Stimulated activated CD8-positive, alpha-beta memory T cell treated with anti-CD3 and anti-CD28 coated beads, Interleukin-15, amount 100 ng/mL, for 48 hours (primary cell): ENCODE measurements at regions not wholly inside any gene's neighbourhood (a gene's known extent, or its start where the extent isn't known, plus 50 kb on each side); places are given as distances from the start of the nearest gene placed in this dataset.

Experiments
- DNase-seq, 2 donors: peaks; one replicate each; pipeline ENCODE4 v3.0.0-alpha.2; 2020; ENCODE audit warnings: low read depth in 2 of 2

GRCh38 chr18:41459656-41460055 is 495.4 kb upstream of the PIK3C3 start:
- no peak for DNase-seq

DNA sequence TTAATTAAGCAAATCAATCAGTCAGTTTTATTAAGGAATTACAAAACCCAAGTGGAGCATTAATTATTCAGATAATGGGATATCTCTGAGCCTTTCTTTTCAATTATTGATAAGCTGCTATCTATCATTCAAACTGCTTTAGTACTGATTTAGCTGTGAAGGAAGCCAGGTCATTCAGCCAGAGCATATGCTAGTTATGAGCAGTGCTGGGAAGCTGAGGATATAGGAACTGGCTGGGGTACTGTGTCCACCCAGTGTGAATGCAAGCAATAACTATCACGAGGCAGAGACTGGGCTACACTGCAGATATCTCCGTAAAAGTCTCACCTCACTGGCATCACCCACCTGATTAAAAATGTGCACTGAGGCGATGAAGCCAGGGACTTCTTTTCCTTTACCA is 496.7 kb upstream of the PIK3C3 start:
- DNase-seq = no peak

GRCh38 chr18:41457765-41458326 is 497.2 kb upstream of the PIK3C3 start:
- no peak for DNase-seq

DNA sequence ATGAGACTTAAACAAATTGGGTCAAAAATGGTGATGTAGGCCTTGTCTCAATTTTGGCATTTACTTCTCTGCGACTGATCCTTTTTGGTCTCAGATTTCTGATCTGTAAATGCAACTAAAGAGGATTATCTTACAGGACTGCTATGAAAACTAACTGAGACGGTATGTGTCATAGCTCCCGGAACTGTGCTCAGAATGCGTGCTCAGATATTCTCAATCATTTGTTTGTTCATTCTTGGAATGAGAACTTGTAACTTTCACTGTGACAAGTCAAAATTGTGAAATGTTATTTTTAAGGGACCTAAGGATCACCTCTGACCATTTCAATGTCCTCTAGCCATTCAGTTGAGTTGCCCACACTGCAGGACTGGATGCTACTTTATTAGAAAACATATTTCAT is 498.2 kb upstream of the PIK3C3 start:
- DNase-seq = no peak

- DNase-seq = no peak
Observed at GRCh38 chr18:41449612-41450011, 505.4 kb upstream of the PIK3C3 start.

- no peak for DNase-seq
Observed at GRCh38 chr18:41444943-41445342, 510.1 kb upstream of the PIK3C3 start.

DNA sequence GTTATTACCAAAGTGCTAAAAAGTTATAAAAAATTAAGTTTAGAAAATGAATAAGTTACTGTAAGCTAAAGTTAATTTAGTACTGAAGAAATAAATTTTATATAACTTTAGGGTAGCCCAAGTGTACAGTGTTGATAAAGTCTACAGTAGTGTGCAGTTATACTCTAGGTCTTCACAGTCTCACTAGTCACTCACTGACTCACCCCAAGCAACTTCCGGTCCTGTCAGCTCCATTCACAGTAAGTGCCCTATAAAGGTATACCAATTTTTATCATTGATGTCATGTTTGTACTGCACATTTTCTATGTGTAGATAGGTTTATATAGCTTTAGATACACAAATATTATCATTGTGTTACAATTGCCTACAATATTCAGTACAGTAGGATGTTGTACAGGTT is 518.3 kb upstream of the PIK3C3 start:
- DNase-seq = no peak

- DNase-seq = no peak
Observed at GRCh38 chr18:41418598-41418997, 536.4 kb upstream of the PIK3C3 start.

GRCh38 chr18:41416044-41416443 is 539.0 kb upstream of the PIK3C3 start:
- no peak for DNase-seq

DNA sequence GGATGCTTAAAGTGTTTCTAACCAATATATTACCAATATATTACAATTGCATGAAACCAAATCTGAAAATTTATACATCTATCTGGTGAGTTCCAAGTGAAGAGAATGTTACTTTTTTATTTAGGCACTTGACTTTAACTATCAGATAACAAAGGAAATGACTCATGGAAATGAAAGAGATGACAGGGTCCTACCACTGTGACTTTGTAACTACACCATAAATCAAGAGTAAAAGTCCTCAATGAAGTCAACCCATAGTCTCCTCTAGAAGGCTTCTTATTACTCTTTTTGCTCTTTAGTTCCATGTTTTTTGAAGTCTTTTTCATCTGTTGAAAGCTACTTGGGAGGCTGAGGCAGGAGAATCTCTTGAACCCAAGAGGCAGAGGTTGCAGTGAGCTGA is 545.0 kb upstream of the PIK3C3 start:
- DNase-seq = no peak

- DNase-seq = no peak
Observed at GRCh38 chr18:41406834-41407233, 548.2 kb upstream of the PIK3C3 start.

- no peak for DNase-seq
Observed at GRCh38 chr18:41396861-41397260, 558.2 kb upstream of the PIK3C3 start.

DNA sequence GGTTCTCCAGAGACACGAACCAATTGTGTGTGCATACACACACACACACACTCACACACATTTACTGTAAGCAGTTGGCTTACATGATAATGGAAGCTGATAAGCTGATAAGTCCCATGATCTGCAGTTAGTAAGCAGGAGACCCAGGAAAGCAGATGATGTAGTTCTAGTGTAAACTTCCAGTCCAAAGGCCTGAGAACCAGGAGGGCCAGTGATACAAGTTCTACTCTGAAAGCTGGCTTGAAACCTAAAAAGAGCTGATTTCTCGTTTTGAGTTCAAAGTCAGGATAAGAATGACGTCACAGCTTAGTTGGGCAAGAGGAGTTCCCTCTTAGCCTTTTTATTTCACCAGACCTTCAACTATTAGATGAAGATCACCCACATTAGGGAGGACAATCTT is 558.8 kb upstream of the PIK3C3 start:
- no peak for DNase-seq

DNA sequence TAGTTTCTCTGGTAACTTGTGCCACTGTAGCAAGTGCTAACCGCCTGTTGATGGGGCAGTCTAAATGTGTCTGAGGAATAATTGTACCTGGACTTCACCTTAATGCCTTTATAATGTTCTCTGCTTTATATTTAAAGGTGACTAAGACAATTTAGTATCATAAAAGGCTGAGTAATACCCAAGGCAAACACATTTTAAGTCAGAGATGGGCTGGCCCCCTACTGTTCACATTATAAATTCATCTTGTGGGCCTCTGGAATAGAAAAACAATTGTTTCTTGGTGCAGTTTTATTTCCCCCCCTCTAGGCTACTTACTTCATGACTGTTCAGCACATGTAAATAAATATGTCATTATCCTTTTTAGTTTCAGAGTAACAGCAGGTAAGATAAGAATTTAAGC is 559.3 kb upstream of the PIK3C3 start:
- no peak for DNase-seq

- DNase-seq = no peak
Observed at GRCh38 chr18:41391616-41392595, 563.1 kb upstream of the PIK3C3 start.

DNA sequence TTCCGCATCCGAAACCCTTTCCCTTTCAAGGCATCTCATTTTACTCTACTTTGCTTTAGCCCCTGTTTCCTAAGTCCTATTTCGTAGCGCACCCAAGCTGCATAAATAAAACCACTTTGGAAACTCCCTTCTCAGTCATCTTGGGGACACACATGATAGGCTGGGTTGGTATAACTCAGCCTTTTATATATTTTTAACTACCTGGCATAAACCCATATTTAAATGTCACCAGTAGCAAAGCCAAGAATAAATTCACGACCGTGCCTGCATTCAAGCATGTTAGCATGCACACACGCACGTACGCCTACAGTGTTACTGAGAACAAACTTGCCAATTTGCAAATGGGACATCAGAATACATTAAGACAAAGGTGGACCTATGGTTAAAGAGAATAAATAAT is 564.7 kb upstream of the PIK3C3 start:
- DNase-seq = no peak

GRCh38 chr18:41378598-41378997 is 576.4 kb upstream of the PIK3C3 start:
- DNase-seq = no peak

DNA sequence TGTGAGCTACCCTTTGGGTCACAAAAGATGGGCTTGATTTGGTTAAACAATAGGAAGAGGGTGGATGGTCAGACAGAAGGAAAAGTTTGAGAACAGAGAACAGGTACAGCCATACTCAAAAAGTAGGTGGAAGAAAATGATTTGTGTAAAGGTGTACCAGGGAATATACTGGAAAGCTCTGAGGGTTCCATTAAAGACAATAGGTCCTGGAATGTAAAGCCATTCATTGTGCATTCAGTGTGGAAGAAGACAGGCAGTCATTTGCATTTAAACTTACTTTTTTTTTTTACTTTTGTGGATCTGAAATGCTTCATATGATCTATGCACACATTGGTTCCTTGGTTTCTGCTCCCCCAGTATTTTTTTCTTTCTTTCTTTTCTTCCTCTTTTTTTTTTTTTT is 581.4 kb upstream of the PIK3C3 start:
- no peak for DNase-seq

DNA sequence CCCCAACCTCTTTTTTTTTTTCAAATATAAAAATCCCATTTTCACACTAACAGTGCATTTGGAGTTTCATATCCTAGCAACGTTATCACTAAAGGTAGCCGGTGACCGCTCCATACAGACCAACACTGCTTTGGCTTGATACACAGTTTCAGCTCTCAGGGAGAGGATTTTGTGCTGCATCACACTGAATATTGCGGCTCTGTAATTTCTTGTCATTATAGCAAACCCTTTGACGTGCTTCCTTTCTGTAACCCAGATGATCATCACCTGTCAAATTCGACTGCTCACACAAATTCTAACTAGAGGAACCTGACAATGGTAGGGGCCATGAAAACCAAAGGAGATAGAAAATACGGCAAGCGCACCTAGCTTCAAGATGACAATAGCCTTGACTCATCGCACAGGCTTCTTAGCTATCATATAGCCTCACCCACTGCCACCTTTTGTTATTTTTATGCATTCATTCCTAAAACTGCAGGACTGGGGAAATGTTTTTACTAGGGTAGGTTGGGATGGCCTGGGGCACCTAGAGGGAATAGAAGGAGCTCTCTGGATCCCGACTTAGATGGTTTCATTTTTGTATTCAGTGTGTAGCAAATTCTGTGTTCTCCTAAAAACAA is 582.9 kb upstream of the PIK3C3 start:
- DNase-seq = no peak

GRCh38 chr18:41371156-41372045 is 583.6 kb upstream of the PIK3C3 start:
- no peak for DNase-seq

- no peak for DNase-seq
Observed at GRCh38 chr18:41370740-41371139, 584.3 kb upstream of the PIK3C3 start.

DNA sequence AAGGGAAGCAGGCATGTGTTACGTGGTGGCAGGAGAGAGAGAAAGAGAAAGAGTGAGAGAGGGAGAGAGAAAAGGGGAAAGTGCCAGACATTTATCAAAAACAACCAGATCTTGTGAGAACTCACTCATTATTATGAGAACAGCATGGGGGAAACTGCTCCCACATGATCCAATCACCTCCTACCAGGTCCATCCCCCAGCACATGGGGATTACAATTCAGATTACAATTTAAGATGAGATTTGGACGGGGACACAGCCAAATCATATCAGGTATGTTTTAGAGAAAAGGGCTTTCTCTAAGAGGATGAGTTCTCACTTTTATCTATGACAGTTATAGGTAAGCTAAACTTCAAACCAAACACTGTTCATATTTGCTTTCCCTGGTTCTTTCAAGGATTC is 597.3 kb upstream of the PIK3C3 start:
- DNase-seq = no peak
